Activated gamma-delta T cell treated with anti-CD3 and anti-CD28 coated beads, Interleukin-2, amount 50 U/mL, for 16 hours (primary cell): ENCODE measurements at regions not wholly inside any gene's neighbourhood (a gene's known extent, or its start where the extent isn't known, plus 50 kb on each side); places are given as distances from the start of the nearest gene placed in this dataset.
"Not testable (repeated sequence)": the region's sequence is repeated elsewhere in the genome, so short reads cannot be mapped to it uniquely, and the experiment has no call there.

ENCODE experiments used
- DNase-seq: peaks from one replicate; pipeline ENCODE4 v3.0.0-alpha.2; 2020; ENCODE audit warnings: low read depth

- DNase-seq, result no peak
Measured at GRCh38 chr3:25844891-25845290, 55.0 kb downstream of the OXSM start.

GRCh38 chr3:25846282-25846681, 56.4 kb downstream of the OXSM start:
- no peak for DNase-seq

- no peak for DNase-seq
Measured at GRCh38 chr3:25849091-25849490, 59.2 kb downstream of the OXSM start.

- DNase-seq, result no peak
Measured at GRCh38 chr3:25849641-25850385, 59.9 kb downstream of the OXSM start.

- not testable (repeated sequence) for DNase-seq
Measured at GRCh38 chr3:25851693-25852259, 61.9 kb downstream of the OXSM start.

GRCh38 chr3:25854214-25854613, 64.3 kb downstream of the OXSM start:
- no peak for DNase-seq

- DNase-seq, result no peak
Measured at GRCh38 chr3:25854635-25855034, 64.7 kb downstream of the OXSM start.

- no peak for DNase-seq
Measured at GRCh38 chr3:25855266-25855784, 65.4 kb downstream of the OXSM start.

GRCh38 chr3:25856902-25857518, 67.1 kb downstream of the OXSM start:
- no peak for DNase-seq

- DNase-seq, result no peak
Measured at GRCh38 chr3:25861566-25861965, 71.7 kb downstream of the OXSM start.

- DNase-seq, result no peak
Measured at GRCh38 chr3:25863011-25863415, 73.1 kb downstream of the OXSM start.

GRCh38 chr3:25863416-25863959, 73.6 kb downstream of the OXSM start:
- no peak for DNase-seq

- no peak for DNase-seq
Measured at GRCh38 chr3:25870452-25870851, 80.6 kb downstream of the OXSM start.

- no peak for DNase-seq
Measured at GRCh38 chr3:25872200-25872877, 82.4 kb downstream of the OXSM start.

- no peak for DNase-seq
Measured at GRCh38 chr3:25883492-25883891, 93.6 kb downstream of the OXSM start.

- no peak for DNase-seq
Measured at GRCh38 chr3:25884981-25885380, 95.1 kb downstream of the OXSM start.

- DNase-seq, result no peak
Measured at GRCh38 chr3:25885544-25885943, 95.7 kb downstream of the OXSM start.

GRCh38 chr3:25887907-25888306, 98.0 kb downstream of the OXSM start:
- no peak for DNase-seq

- DNase-seq, result no peak
Measured at GRCh38 chr3:25888892-25889524, 99.1 kb downstream of the OXSM start.

- no peak for DNase-seq
Measured at GRCh38 chr3:25889525-25889917, 99.6 kb downstream of the OXSM start.

- no peak for DNase-seq
Measured at GRCh38 chr3:25894101-25894500, 104.2 kb downstream of the OXSM start.

- DNase-seq, result no peak
Measured at GRCh38 chr3:25895031-25895430, 105.1 kb downstream of the OXSM start.
